ENCODE measurements at regions not wholly inside any gene's neighbourhood (a gene's known extent, or its start where the extent isn't known, plus 50 kb on each side); places are given as distances from the start of the nearest gene placed in this dataset.

DNA sequence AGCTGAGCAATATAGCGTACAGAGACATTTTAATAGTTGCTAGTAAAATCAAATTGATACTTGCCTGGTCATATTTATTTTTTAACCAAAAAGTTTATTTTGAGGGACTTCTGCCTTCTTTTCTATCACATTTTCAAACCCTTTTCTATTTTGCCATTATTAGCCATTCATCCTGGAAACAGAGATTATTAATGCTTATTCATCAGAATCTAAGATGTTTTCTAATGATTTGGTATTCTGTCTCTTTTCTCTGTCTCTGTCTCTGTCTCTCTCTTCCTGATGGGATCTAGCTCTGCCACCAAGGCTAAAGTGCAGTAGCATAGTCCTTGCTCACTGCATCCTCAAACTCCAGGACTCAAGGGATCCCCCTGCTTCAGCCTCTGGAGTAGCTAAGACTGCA lies 871.3 kb upstream of the CDH8 start:
- no peak for DNase-seq (ENCODE audit: low read depth)
- TF ChIP-seq, protein P1, sequence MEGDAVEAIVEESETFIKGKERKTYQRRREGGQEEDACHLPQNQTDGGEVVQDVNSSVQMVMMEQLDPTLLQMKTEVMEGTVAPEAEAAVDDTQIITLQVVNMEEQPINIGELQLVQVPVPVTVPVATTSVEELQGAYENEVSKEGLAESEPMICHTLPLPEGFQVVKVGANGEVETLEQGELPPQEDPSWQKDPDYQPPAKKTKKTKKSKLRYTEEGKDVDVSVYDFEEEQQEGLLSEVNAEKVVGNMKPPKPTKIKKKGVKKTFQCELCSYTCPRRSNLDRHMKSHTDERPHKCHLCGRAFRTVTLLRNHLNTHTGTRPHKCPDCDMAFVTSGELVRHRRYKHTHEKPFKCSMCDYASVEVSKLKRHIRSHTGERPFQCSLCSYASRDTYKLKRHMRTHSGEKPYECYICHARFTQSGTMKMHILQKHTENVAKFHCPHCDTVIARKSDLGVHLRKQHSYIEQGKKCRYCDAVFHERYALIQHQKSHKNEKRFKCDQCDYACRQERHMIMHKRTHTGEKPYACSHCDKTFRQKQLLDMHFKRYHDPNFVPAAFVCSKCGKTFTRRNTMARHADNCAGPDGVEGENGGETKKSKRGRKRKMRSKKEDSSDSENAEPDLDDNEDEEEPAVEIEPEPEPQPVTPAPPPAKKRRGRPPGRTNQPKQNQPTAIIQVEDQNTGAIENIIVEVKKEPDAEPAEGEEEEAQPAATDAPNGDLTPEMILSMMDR (conservative IDR thresholded peaks at IDR 0.05; ENCODE audit: low read depth, low read length) = no peak
- H3K4me3 ChIP-seq (ENCODE audit: low read depth, low read length) = no peak overlapping the region

- H3K4me3 ChIP-seq (ENCODE audit: low read depth, low read length) = no peak overlapping the region
- no peak for DNase-seq (ENCODE audit: low read depth)
- TF ChIP-seq, protein P1 (conservative IDR thresholded peaks at IDR 0.05; ENCODE audit: low read depth, low read length) = no peak
Observed at GRCh38 chr16:62903961-62904502, 867.8 kb upstream of the CDH8 start.

GRCh38 chr16:62899737-62900136 lies 863.5 kb upstream of the CDH8 start:
- TF ChIP-seq, protein P1 (conservative IDR thresholded peaks at IDR 0.05; ENCODE audit: low read depth, low read length) = no peak
- no peak overlapping the region for H3K4me3 ChIP-seq (ENCODE audit: low read depth, low read length)
- DNase-seq (ENCODE audit: low read depth) = no peak

DNA sequence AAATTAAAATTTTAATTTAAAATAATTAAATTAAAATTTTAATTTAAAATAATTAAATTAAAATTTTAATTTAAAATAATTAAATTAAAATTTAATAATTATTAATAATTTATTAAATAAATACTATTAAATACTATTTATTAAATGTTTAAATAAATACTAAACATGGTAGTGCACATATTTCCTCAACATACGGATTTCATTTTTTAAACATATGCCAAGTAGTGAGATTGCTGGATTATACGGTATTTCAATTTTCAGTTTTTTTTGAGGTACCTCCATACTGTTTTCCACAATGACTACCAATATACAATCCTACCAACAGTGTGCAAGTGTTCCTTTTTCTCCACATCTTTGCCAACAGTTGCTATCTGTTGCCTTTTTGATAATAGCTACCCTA lies 852.9 kb upstream of the CDH8 start:
- no peak overlapping the region for H3K4me3 ChIP-seq (ENCODE audit: low read depth, low read length)
- TF ChIP-seq, protein P1 (conservative IDR thresholded peaks at IDR 0.05; ENCODE audit: low read depth, low read length) = no peak
- no peak for DNase-seq (ENCODE audit: low read depth)

DNA sequence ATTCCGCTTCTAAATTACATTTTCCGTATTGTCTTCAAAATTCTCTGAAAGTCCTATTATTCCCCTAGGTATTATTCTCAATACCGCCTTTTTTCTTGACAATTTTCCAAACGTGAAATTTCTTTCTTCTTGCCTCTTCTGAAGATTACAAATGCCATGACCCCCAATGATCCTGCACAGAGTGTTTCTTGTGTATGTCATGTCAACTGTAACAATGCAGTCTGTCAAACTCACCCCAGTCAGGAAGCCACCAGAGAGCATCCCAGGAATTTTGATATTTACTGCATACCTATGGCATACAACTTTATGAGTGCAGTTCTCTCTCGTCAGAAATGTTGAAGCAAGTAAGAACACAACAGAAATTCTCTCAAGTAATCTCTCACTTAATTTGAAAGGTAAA lies 847.3 kb upstream of the CDH8 start:
- no peak for DNase-seq (ENCODE audit: low read depth)
- H3K4me3 ChIP-seq (ENCODE audit: low read depth, low read length) = no peak overlapping the region
- TF ChIP-seq, protein P1 (conservative IDR thresholded peaks at IDR 0.05; ENCODE audit: low read depth, low read length) = no peak

DNA sequence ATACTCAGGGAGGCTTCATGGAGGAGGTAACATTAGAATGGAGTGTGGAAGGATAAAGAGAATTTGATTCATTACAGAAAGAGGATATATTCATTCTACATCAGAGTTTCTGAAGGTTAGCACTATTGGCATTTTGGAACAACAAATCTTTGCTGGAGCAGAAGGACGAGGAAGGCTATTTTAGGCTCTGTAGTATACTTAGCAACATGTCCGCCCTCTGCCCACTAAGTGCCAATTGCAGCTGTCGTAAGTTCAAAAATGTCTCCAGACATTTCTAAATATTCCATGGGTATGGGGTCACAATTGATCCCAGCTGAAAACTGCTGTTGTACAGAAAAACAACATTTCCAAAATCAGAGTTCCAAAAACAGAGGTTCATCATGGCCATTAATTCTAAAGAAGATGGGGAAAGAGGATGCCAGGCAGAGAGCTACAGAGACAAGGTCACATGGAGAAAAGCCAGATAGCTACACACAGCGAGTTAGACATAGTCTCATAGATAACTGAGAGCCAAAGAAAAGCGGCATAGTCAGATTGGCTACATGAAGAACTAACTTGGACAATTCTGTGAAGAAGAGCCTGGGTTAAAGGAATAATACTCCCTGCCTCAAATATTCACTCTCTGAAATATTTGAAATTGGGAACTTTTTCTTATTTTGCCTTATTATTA lies 846.4 kb upstream of the CDH8 start:
- H3K4me3 ChIP-seq (ENCODE audit: low read depth, low read length) = no peak overlapping the region
- no peak for DNase-seq (ENCODE audit: low read depth)
- TF ChIP-seq, protein P1 (conservative IDR thresholded peaks at IDR 0.05; ENCODE audit: low read depth, low read length) = no peak

GRCh38 chr16:62876133-62876532 lies 839.9 kb upstream of the CDH8 start:
- TF ChIP-seq, protein P1 (conservative IDR thresholded peaks at IDR 0.05; ENCODE audit: low read depth, low read length) = no peak
- H3K4me3 ChIP-seq (ENCODE audit: low read depth, low read length) = no peak overlapping the region
- no peak for DNase-seq (ENCODE audit: low read depth)
